GM10248 (cell line): ENCODE measurements at regions not wholly inside any gene's neighbourhood (a gene's known extent, or its start where the extent isn't known, plus 50 kb on each side); places are given as distances from the start of the nearest gene placed in this dataset.

ENCODE experiments used
- CTCF ChIA-PET: fragments of 300-600 bp; sonication (Branson Sonifier 250); formaldehyde crosslinking; extraction: SDS; loops from one replicate; lab custom pipeline; 2021; ENCODE audit warnings: antibody characterized with exemption; lab: Yijun Ruan, JAX
- POLR2A ChIA-PET: fragments of 350-650 bp; sonication (Branson Sonifier 250); formaldehyde crosslinking; extraction: SDS; loops from one replicate; lab custom pipeline; 2020; ENCODE audit warnings: antibody characterized with exemption; lab: Yijun Ruan, JAX
- DNase-seq: peaks from one replicate; pipeline ENCODE4 v3.0.0; 2012; ENCODE audit errors: extremely low spot score
- CTCF ChIP-seq: IDR thresholded peaks from 2 replicates; pipeline ENCODE4 v1.5.1; 2012; ENCODE audit warnings: mild to moderate bottlenecking, low read depth; ENCODE audit errors: extremely low read depth, missing control alignments, control extremely low read depth

- ChIA-PET CTCF (no interaction called here), POLR2A (no interaction called here)
- DNase-seq: no peak
- no peak for TF ChIP-seq CTCF
Observed at GRCh38 chr22:47659467-47660223, 897.2 kb downstream of the TBC1D22A start.

- ChIA-PET CTCF (no interaction called here), POLR2A (no interaction called here)
- DNase-seq: no peak
- TF ChIP-seq CTCF: no peak
Observed at GRCh38 chr22:47658182-47658581, 895.7 kb downstream of the TBC1D22A start.

- ChIA-PET POLR2A (no interaction called here), CTCF (no interaction called here)
- no peak for TF ChIP-seq CTCF
- DNase-seq: no peak
Observed at GRCh38 chr22:47657224-47657623, 894.8 kb downstream of the TBC1D22A start.

GRCh38 chr22:47656806-47657205 lies 894.4 kb downstream of the TBC1D22A start:
- CTCF ChIA-PET: no interaction called here
- no peak for DNase-seq
- POLR2A ChIA-PET: no interaction called here
- TF ChIP-seq CTCF: no peak

- no peak for TF ChIP-seq CTCF
- POLR2A ChIA-PET: no interaction called here
- CTCF ChIA-PET: no interaction called here
- no peak for DNase-seq
Observed at GRCh38 chr22:47655930-47656329, 893.5 kb downstream of the TBC1D22A start.

- TF ChIP-seq CTCF: no peak
- ChIA-PET CTCF (no interaction called here), POLR2A (no interaction called here)
- DNase-seq: no peak
Observed at GRCh38 chr22:47654922-47655491, 892.6 kb downstream of the TBC1D22A start.
